Mesendoderm (in vitro differentiated cells): ENCODE measurements at regions not wholly inside any gene's neighbourhood (a gene's known extent, or its start where the extent isn't known, plus 50 kb on each side); places are given as distances from the start of the nearest gene placed in this dataset.
"Not testable (repeated sequence)": the region's sequence is repeated elsewhere in the genome, so short reads cannot be mapped to it uniquely, and the experiment has no call there.

Experiments
- DNase-seq: peaks from one replicate; pipeline ENCODE4 v3.0.0; 2013
- H2AK5ac ChIP-seq: 2 replicates; pipeline ENCODE4 v1.6.1; 2013; ENCODE audit warnings: low read length, inconsistent platforms
- H2BK120ac ChIP-seq: 2 replicates; pipeline ENCODE4 v1.6.1; 2013; ENCODE audit warnings: low read depth, mild to moderate bottlenecking, low read length, moderate library complexity, mixed read lengths
- H2BK15ac ChIP-seq: replicated peaks from 2 replicates; pipeline ENCODE4 v1.6.1; 2013; ENCODE audit warnings: low read depth, mild to moderate bottlenecking, moderate library complexity
- H2BK5ac ChIP-seq: 2 replicates; pipeline ENCODE4 v1.6.1; 2013; ENCODE audit warnings: low read length, inconsistent platforms
- H3K18ac ChIP-seq: 2 replicates; pipeline ENCODE4 v1.6.1; 2013; ENCODE audit warnings: mild to moderate bottlenecking, low read length, mixed read lengths
- H3K23ac ChIP-seq: one replicate; pipeline ENCODE4 v1.6.1; 2013; ENCODE audit warnings: low read length
- H3K27ac ChIP-seq: 2 replicates; pipeline ENCODE4 v1.5.1; 2013; ENCODE audit warnings: low read depth, mild to moderate bottlenecking, inconsistent platforms, low read length, moderate library complexity
- H3K27me3 ChIP-seq: 2 replicates; pipeline ENCODE4 v1.6.1; 2013; ENCODE audit warnings: low read length, control low read depth, mild to moderate bottlenecking, inconsistent platforms; ENCODE audit not compliant: insufficient read depth, poor library complexity
- H3K36me3 ChIP-seq: 2 replicates; pipeline ENCODE4 v1.6.1; 2013; ENCODE audit warnings: low read length, inconsistent platforms; ENCODE audit not compliant: control insufficient read depth, insufficient read depth
- H3K4ac ChIP-seq: one replicate; pipeline ENCODE4 v1.6.1; 2013; ENCODE audit warnings: low read depth, mild to moderate bottlenecking, low read length, moderate library complexity
- H3K4me1 ChIP-seq: 2 replicates; pipeline ENCODE4 v1.6.1; 2013; ENCODE audit warnings: low read depth, low read length, inconsistent platforms; ENCODE audit not compliant: control insufficient read depth
- H3K4me2 ChIP-seq: 2 replicates; pipeline ENCODE4 v1.6.1; 2013; ENCODE audit warnings: low read length
- H3K4me3 ChIP-seq: 2 replicates; pipeline ENCODE4 v1.5.1; 2013; ENCODE audit warnings: mild to moderate bottlenecking, low read length
- H3K56ac ChIP-seq: one replicate; pipeline ENCODE4 v1.6.1; 2013; ENCODE audit warnings: low read length
- H3K79me1 ChIP-seq: 2 replicates; pipeline ENCODE4 v1.6.1; 2013; ENCODE audit warnings: low read length, inconsistent platforms
- H3K79me2 ChIP-seq: 2 replicates; pipeline ENCODE4 v1.6.1; 2013; ENCODE audit warnings: mild to moderate bottlenecking, low read length; ENCODE audit not compliant: control insufficient read depth, insufficient read depth
- H3K9ac ChIP-seq: 2 replicates; pipeline ENCODE4 v1.6.1; 2013; ENCODE audit warnings: low read length, inconsistent platforms
- H4K5ac ChIP-seq: one replicate; pipeline ENCODE4 v1.6.1; 2013; ENCODE audit warnings: low read length
- H4K8ac ChIP-seq: one replicate; pipeline ENCODE4 v1.6.1; 2013; ENCODE audit warnings: low read depth, mild to moderate bottlenecking, control low read depth, low read length, moderate library complexity
- WGBS: extraction: QIAGEN DNeasy Blood & Tissue Kit; methylation state at CpG from one replicate; pipeline ENCODE4 v1.1.7; 2013; ENCODE audit warnings: low lambda C conversion rate, missing lambda C conversion rate; ENCODE audit not compliant: insufficient coverage; ENCODE audit errors: extremely low coverage; 5-methylcytosine and 5-hydroxymethylcytosine counted together

DNA sequence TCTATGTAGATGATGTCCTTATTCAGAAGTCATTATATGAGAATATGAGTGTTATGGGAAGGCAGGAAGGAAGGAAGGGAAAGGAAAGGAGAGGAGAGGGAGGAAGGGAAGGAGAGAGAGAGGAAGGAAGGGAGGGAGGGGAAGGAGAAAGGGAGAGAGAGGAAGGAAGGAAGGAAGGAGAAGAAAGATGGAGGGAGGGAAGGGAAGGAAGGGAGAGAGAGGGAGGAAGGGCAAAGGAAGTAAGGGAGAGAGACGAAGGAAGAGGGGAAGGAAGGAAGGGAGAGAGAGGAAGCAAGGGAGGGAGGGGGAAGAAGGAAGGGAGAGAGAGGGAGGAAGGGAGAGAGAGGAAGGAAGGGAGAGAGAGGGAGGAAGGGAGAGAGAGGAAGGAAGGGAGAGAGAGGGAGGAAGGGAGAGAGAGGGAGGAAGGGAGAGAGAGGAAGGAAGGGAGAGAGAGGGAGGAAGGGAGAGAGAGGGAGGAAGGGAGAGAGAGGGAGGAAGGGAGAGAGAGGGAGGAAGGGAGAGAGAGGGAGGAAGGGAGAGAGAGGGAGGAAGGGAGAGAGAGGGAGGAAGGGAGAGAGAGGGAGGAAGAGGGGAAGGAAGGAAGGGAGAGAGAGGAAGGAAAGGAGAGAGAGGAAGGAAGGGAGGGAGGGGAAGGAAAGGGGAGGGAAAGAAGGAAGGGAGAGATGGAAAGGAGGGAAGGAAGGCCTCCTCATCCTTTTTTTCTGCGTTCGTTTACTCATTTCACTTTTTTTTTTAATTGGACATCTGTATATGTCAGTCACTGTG, 103.0 kb upstream of the RBFOX1 start:
- H4K5ac ChIP-seq, H2AK5ac ChIP-seq, H2BK5ac ChIP-seq, H3K27me3 ChIP-seq, H3K9ac ChIP-seq, H3K56ac ChIP-seq, H3K4me1 ChIP-seq, H3K36me3 ChIP-seq, DNase-seq, H3K4me3 ChIP-seq, H3K79me1 ChIP-seq, H2BK15ac ChIP-seq, H3K79me2 ChIP-seq, H3K27ac ChIP-seq, H4K8ac ChIP-seq, H2BK120ac ChIP-seq, H3K4me2 ChIP-seq, H3K4ac ChIP-seq, H3K18ac ChIP-seq, H3K23ac ChIP-seq: not testable (repeated sequence)
- no CpG with 5 or more reads among the region's 3 CpGs for WGBS

DNA sequence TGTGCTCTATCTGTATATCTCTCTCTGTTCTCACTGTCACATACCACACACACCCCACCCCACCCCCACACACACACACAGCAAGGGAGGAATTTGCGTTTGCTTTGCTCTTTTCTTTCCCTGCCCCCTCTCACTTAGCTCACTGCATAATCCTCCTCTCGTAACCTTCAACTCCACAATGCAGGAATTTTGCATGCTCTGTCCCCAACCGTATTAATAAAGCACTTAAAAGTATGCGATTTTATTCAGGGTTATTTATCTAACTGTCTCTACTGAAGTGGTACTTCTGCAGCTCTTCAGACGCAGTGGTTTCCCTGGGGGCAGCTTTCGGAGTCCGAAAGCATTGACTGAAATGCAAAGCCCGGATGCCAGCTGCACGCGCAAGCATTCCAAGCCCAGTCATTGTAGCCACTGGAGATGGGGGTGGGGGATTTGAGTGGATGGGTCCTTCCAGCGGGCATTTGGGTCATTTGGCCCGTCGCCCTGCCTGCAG, 105.4 kb upstream of the RBFOX1 start:
- Histone ChIP-seq H3K4me2 (peak overlapping the region; percentile 13), H2AK5ac (no peak overlapping the region), H2BK120ac (no peak overlapping the region), H3K79me1 (no peaks in the 10 kb centered on the region), H3K23ac (no peak overlapping the region), H2BK5ac (no peak overlapping the region), H4K8ac (no peak overlapping the region), H3K27me3 (no peaks in the 10 kb centered on the region), H3K4ac (peak overlapping the region; percentile 62), H3K4me1 (peaks cover 5% of the 10 kb centered on the region), H3K79me2 (no peaks in the 10 kb centered on the region), H3K9ac (no peak overlapping the region), H4K5ac (no peak overlapping the region), H3K18ac (peak overlapping the region; percentile 33), H3K4me3 (no peak overlapping the region), H3K36me3 (no peaks in the 10 kb centered on the region), H2BK15ac (no peak overlapping the region), H3K27ac (no peak overlapping the region), H3K56ac (peak overlapping the region; percentile 20)
- peak; percentile 91 for DNase-seq
- WGBS = no CpG with 5 or more reads among the region's 13 CpGs

DNA sequence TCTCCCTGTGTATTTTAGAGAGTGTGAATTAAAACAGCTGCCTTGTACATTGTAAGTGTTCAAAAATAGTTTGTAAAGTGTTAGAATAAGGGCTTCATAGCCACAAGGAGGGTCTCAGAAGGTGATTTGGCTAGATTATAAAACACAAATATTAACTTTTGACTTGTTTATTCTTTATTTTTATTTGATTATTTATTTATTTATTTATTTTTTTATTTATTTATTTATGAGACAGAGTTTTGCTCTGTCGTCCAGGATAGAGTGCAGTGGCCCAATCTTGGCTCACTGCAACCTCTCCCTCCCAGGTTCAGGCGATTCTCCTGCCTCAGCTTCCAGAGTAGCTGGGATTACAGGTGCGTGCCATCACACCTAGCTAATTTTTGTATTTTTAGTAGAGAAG, 111.5 kb upstream of the RBFOX1 start:
- WGBS = no CpG with 5 or more reads among the region's 3 CpGs
- H3K4me3 ChIP-seq = no peak overlapping the region
- H3K18ac ChIP-seq = no peak overlapping the region
- no peak overlapping the region for H4K5ac ChIP-seq
- H2BK15ac ChIP-seq = no peak overlapping the region
- no peak overlapping the region for H3K4ac ChIP-seq
- no peaks in the 10 kb centered on the region for H3K36me3 ChIP-seq
- no peak overlapping the region for H3K4me2 ChIP-seq
- H4K8ac ChIP-seq = no peak overlapping the region
- H3K9ac ChIP-seq = no peak overlapping the region
- no peaks in the 10 kb centered on the region for H3K79me1 ChIP-seq
- H2AK5ac ChIP-seq = no peak overlapping the region
- no peak overlapping the region for H3K23ac ChIP-seq
- peaks cover 2% of the 10 kb centered on the region for H3K4me1 ChIP-seq
- DNase-seq = no peak
- H2BK120ac ChIP-seq = no peak overlapping the region
- no peak overlapping the region for H2BK5ac ChIP-seq
- no peaks in the 10 kb centered on the region for H3K79me2 ChIP-seq
- H3K56ac ChIP-seq = no peak overlapping the region
- H3K27me3 ChIP-seq = no peaks in the 10 kb centered on the region
- H3K27ac ChIP-seq = no peak overlapping the region

GRCh38 chr16:7218936-7219335, 113.7 kb upstream of the RBFOX1 start:
- H3K23ac ChIP-seq = no peak overlapping the region
- no peak for DNase-seq
- no peak overlapping the region for H4K5ac ChIP-seq
- H3K4ac ChIP-seq = no peak overlapping the region
- peaks cover 2% of the 10 kb centered on the region for H3K4me1 ChIP-seq
- H3K27me3 ChIP-seq = no peaks in the 10 kb centered on the region
- peak overlapping the region; percentile 22 for H3K56ac ChIP-seq
- H4K8ac ChIP-seq = no peak overlapping the region
- WGBS = no CpG with 5 or more reads among the region's 4 CpGs
- H3K18ac ChIP-seq = no peak overlapping the region
- H3K79me1 ChIP-seq = no peaks in the 10 kb centered on the region
- H2BK15ac ChIP-seq = no peak overlapping the region
- H3K4me2 ChIP-seq = no peak overlapping the region
- H2BK5ac ChIP-seq = no peak overlapping the region
- no peaks in the 10 kb centered on the region for H3K36me3 ChIP-seq
- no peak overlapping the region for H2AK5ac ChIP-seq
- H3K4me3 ChIP-seq = no peak overlapping the region
- H3K27ac ChIP-seq = no peak overlapping the region
- no peaks in the 10 kb centered on the region for H3K79me2 ChIP-seq
- no peak overlapping the region for H2BK120ac ChIP-seq
- H3K9ac ChIP-seq = no peak overlapping the region

- no peak overlapping the region for H3K23ac ChIP-seq
- no peak for DNase-seq
- H3K79me2 ChIP-seq = no peaks in the 10 kb centered on the region
- H3K36me3 ChIP-seq = no peaks in the 10 kb centered on the region
- no peak overlapping the region for H3K4me2 ChIP-seq
- H3K4me1 ChIP-seq = peaks cover 2% of the 10 kb centered on the region
- no peaks in the 10 kb centered on the region for H3K27me3 ChIP-seq
- no peak overlapping the region for H2AK5ac ChIP-seq
- no peak overlapping the region for H3K27ac ChIP-seq
- no peak overlapping the region for H2BK15ac ChIP-seq
- H3K18ac ChIP-seq = no peak overlapping the region
- H3K79me1 ChIP-seq = no peaks in the 10 kb centered on the region
- no peak overlapping the region for H3K4me3 ChIP-seq
- no peak overlapping the region for H4K5ac ChIP-seq
- H3K56ac ChIP-seq = no peak overlapping the region
- no peak overlapping the region for H3K9ac ChIP-seq
- WGBS = no CpG with 5 or more reads among the region's 14 CpGs
- H4K8ac ChIP-seq = no peak overlapping the region
- H2BK120ac ChIP-seq = no peak overlapping the region
- H2BK5ac ChIP-seq = no peak overlapping the region
- H3K4ac ChIP-seq = no peak overlapping the region
Observed at GRCh38 chr16:7217797-7218196, 114.8 kb upstream of the RBFOX1 start.

GRCh38 chr16:7216719-7217118, 115.9 kb upstream of the RBFOX1 start:
- Histone ChIP-seq H4K8ac (no peak overlapping the region), H4K5ac (no peak overlapping the region), H3K27ac (no peak overlapping the region), H3K4me3 (no peak overlapping the region), H2BK5ac (no peak overlapping the region), H3K79me1 (no peaks in the 10 kb centered on the region), H2BK120ac (no peak overlapping the region), H3K36me3 (no peaks in the 10 kb centered on the region), H3K4ac (no peak overlapping the region), H3K4me1 (peaks cover 2% of the 10 kb centered on the region), H2AK5ac (no peak overlapping the region), H3K27me3 (no peaks in the 10 kb centered on the region), H3K79me2 (no peaks in the 10 kb centered on the region), H3K23ac (no peak overlapping the region), H3K18ac (no peak overlapping the region), H3K4me2 (no peak overlapping the region), H3K9ac (no peak overlapping the region), H2BK15ac (no peak overlapping the region), H3K56ac (no peak overlapping the region)
- DNase-seq = no peak
